ENCODE measurements at regions not wholly inside any gene's neighbourhood (a gene's known extent, or its start where the extent isn't known, plus 50 kb on each side); places are given as distances from the start of the nearest gene placed in this dataset.

- WGBS, 2 donors = 58 to 70% methylated on average over 3 of the region's 3 CpGs
- H3K9me3 ChIP-seq = peaks cover 0 to 10% (median 0%) of the 10 kb centered on the region in 3 donors
- H3K36me3 ChIP-seq (replicated peaks in 1 of 2; ENCODE audit: insufficient read depth in 1 of 2, low read depth in 2 of 2) = no peaks in the 10 kb centered on the region
- intact Hi-C loops (cut with DNase I) = no loop called here
- H3K27me3 ChIP-seq = no peaks in the 10 kb centered on the region
- DNase-seq (no peak), ATAC-seq (no peak)
- no peak overlapping the region for H3K4me3 ChIP-seq
- no peaks in the 10 kb centered on the region for H3K4me1 ChIP-seq
- TF ChIP-seq CTCF (IDR thresholded peaks at IDR 0.05) (no peak), POLR2A (IDR thresholded peaks at IDR 0.05) (no peak)
- H3K27ac ChIP-seq = no peak overlapping the region
Measured at GRCh38 chr5:135662683-135663082, 83.9 kb upstream of the CXCL14 start.

DNA sequence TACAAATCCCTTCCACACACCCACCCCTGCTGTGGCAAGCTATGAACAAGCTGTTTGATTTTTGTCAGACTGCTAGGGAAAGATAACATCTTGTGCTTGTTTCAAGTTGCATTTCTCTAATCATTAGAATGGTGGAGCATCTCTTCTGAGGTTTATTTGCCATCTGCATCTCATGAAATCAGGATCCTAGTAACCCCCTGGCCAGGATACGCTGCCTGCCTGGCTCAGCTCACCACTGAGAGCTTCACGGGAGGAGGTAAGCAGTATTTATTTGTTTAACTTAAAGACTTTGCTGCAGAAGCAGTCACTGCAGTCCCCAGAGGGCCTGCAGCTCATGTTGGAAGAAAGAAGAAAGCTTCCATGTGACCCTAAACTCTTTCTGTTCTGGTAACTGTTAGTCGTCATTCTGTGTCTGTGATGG, 83.3 kb upstream of the CXCL14 start:
- Histone ChIP-seq H3K4me3 (no peak overlapping the region), H3K4me1 (no peaks in the 10 kb centered on the region), H3K27ac (no peak overlapping the region), H3K9me3 (peaks cover 0 to 10% (median 0%) of the 10 kb centered on the region in 3 donors), H3K36me3 (replicated peaks in 1 of 2; ENCODE audit: insufficient read depth in 1 of 2, low read depth in 2 of 2) (no peaks in the 10 kb centered on the region), H3K27me3 (no peaks in the 10 kb centered on the region)
- intact Hi-C loops (cut with DNase I) = no loop called here
- DNase-seq = no peak
- WGBS, 2 donors = 38 to 49% methylated on average over 3 of the region's 3 CpGs
- TF ChIP-seq CTCF (IDR thresholded peaks at IDR 0.05) = no peak
- TF ChIP-seq POLR2A (IDR thresholded peaks at IDR 0.05) = no peak
- no peak for ATAC-seq

- ATAC-seq = no peak
- no peak overlapping the region for H3K4me3 ChIP-seq
- H3K9me3 ChIP-seq = peaks cover 0 to 10% (median 0%) of the 10 kb centered on the region in 3 donors
- no peaks in the 10 kb centered on the region for H3K27me3 ChIP-seq
- 37 to 52% methylated on average over 3 of the region's 3 CpGs for WGBS, 2 donors
- H3K36me3 ChIP-seq (replicated peaks in 1 of 2; ENCODE audit: insufficient read depth in 1 of 2, low read depth in 2 of 2) = no peaks in the 10 kb centered on the region
- no peak for DNase-seq
- H3K27ac ChIP-seq = no peak overlapping the region
- TF ChIP-seq CTCF (IDR thresholded peaks at IDR 0.05) = no peak
- no peak for TF ChIP-seq POLR2A (IDR thresholded peaks at IDR 0.05)
- intact Hi-C loops (cut with DNase I) = no loop called here
- H3K4me1 ChIP-seq = no peaks in the 10 kb centered on the region
Measured at GRCh38 chr5:135660826-135661575, 82.2 kb upstream of the CXCL14 start.

DNA sequence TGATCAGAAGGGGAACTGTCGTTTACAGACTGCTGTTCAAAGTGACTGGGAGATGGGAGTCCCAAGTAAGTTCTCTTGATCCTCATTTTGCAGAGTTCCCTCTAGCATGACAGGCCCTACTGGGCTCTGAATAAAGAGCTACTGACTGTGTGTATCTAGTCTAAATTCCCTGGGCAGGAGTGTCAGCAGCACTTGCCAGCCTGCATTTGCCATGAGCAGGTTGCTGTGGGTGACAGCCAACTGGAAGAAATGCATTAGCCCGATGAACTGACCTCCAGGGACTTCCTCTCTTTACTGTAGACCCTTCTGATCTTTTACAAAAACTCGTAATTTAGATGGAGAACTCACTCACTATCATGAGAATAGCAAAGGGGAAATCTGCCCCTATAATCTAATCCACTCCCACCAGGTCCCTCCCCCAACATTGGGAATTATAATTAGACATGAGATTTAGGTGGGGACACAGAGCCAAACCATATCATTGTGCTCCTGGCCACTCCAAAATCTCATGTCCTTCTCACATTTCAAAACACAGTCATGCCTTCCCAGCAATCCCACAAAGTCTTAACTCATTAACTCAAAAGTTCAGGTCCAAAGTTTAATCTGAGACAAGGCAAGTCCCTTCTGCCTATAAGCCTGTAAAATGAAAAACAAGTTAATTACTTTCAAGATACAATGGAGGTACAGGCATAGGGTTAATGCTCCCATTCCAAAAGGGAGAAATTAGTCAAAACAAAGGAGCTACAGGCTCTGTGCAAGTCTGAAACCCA, 78.9 kb upstream of the CXCL14 start:
- WGBS, 2 donors = 36 to 50% methylated on average over 3 of the region's 3 CpGs
- ATAC-seq = no peak

More for the DNA sequence above, 78.9 kb upstream of the CXCL14 start:
- Histone ChIP-seq H3K4me3 (no peak overlapping the region), H3K4me1 (no peaks in the 10 kb centered on the region), H3K27ac (no peak overlapping the region), H3K27me3 (no peaks in the 10 kb centered on the region), H3K9me3 (peaks cover 0 to 10% (median 0%) of the 10 kb centered on the region in 3 donors), H3K36me3 (replicated peaks in 1 of 2; ENCODE audit: insufficient read depth in 1 of 2, low read depth in 2 of 2) (no peaks in the 10 kb centered on the region)
- no peak for DNase-seq
- intact Hi-C loops (cut with DNase I) = no loop called here
- TF ChIP-seq CTCF (IDR thresholded peaks at IDR 0.05) (no peak), POLR2A (IDR thresholded peaks at IDR 0.05) (no peak)

Measured in body of pancreas (tissue), 4 donors.